Stomach (tissue), 4 donors: ENCODE measurements at regions not wholly inside any gene's neighbourhood (a gene's known extent, or its start where the extent isn't known, plus 50 kb on each side); places are given as distances from the start of the nearest gene placed in this dataset.

Source experiments
- EP300 ChIP-seq: sonication (generic); formaldehyde crosslinking; IDR thresholded peaks from one replicate; pipeline ENCODE4 v1.6.1; 2017; ENCODE audit warnings: antibody characterized with exemption
- POLR2A ChIP-seq, 4 donors: fragments of 450-650 bp; IDR thresholded peaks; one replicate each; pipeline ENCODE4 v1.6.1; 2016; ENCODE audit warnings: antibody characterized with exemption in 4 of 4, control low read depth in 2 of 4, mild to moderate bottlenecking in 1 of 4, moderate library complexity in 1 of 4
- POLR2AphosphoS5 ChIP-seq, 3 donors: sonication (generic); formaldehyde crosslinking; IDR thresholded peaks; one replicate each; pipeline ENCODE4 v1.6.1; 2016; ENCODE audit warnings: antibody characterized with exemption in 3 of 3
- TF ChIP-seq, protein P1 (sequence below), 7 experiments: fragments of 450-650 bp in 4 of 7; fragments of 200-600 bp in 3 of 7; sonication (generic) in 3 of 7; IDR thresholded peaks; one replicate each; pipeline ENCODE4 v1.5.1; 2016 to 2019; ENCODE audit warnings: antibody characterized with exemption in 7 of 7, control low read depth in 2 of 7, mild to moderate bottlenecking in 1 of 7

DNA sequence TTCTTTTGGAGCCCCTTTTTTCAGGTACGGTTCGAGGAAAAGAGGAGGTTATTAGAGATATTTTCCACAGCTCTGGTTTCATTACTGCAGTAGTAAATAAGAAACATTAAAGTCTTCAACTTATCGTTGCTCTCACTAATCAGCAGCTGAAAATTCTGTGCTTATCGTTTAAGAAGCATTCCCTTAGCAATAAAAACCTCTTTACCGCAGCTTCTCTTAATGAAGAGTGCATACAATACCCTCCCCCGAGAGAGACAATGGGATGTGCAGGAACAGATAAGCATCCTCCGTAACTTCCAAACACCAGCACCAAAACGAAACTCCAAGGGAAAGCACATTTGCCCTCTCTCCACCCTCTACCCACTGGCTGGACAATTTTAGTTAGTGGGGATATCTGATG lies 384.5 kb downstream of the NEBL start:
- TF ChIP-seq, protein P1, sequence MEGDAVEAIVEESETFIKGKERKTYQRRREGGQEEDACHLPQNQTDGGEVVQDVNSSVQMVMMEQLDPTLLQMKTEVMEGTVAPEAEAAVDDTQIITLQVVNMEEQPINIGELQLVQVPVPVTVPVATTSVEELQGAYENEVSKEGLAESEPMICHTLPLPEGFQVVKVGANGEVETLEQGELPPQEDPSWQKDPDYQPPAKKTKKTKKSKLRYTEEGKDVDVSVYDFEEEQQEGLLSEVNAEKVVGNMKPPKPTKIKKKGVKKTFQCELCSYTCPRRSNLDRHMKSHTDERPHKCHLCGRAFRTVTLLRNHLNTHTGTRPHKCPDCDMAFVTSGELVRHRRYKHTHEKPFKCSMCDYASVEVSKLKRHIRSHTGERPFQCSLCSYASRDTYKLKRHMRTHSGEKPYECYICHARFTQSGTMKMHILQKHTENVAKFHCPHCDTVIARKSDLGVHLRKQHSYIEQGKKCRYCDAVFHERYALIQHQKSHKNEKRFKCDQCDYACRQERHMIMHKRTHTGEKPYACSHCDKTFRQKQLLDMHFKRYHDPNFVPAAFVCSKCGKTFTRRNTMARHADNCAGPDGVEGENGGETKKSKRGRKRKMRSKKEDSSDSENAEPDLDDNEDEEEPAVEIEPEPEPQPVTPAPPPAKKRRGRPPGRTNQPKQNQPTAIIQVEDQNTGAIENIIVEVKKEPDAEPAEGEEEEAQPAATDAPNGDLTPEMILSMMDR (IDR thresholded peaks at IDR 0.05) = no peak
- TF ChIP-seq EP300 = no peak
- TF ChIP-seq POLR2A (IDR thresholded peaks at IDR 0.05) = no peak
- no peak for TF ChIP-seq POLR2AphosphoS5 (IDR thresholded peaks at IDR 0.05)
